GM18505 (cell line): ENCODE measurements at regions not wholly inside any gene's neighbourhood (a gene's known extent, or its start where the extent isn't known, plus 50 kb on each side); places are given as distances from the start of the nearest gene placed in this dataset.

Experiments
- ATAC-seq: cut with Tn5 transposase; IDR thresholded peaks from one replicate; pipeline ENCODE4 v1.9.1; 2021; ENCODE audit not compliant: unreplicated experiment
- POLR2A ChIP-seq: IDR thresholded peaks from 4 replicates; pipeline ENCODE4 v1.6.1; 2011; ENCODE audit warnings: borderline replicate concordance; ENCODE audit not compliant: insufficient read depth, insufficient read length; ENCODE audit errors: extremely low read depth

DNA sequence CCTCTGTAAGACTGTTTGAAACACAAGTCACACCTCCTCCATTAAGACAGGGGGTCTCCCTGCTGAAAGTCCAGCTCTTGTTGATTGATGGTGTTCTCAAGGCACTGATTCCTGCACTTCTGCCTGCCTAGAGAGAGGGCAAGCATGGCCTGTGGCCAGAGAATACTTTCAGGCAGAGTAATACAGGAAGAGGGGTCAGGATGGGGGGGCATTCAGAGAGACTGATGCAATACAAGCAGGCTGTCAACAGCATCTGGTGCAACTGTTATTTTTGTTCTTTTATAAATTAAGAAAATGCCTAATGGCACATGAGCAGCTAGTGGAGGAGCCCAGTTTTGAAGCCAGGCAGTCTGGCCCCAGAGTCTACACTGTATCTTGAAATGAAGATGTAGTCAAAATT, 302.2 kb downstream of the DIRAS2 start:
- no peak for ATAC-seq
- no peak for TF ChIP-seq POLR2A

DNA sequence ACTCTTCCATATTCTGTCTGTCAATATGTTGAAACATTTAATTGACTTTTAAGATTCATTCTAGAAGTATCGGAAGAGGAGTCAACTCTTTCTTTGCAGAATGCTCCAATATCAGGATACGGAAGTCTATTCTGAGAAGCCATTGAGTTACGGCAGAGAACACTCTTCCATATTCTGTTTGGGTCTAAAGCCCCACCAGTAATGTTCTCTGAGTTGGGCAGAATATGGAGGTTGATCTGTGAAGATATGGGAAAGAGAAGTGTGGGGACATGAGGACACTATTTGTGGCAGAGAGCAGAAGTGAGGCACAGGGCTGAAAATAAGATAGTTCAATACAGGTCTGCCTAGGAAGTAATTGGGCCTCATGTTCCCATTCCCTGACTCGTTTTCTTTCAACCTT, 300.0 kb downstream of the DIRAS2 start:
- no peak for TF ChIP-seq POLR2A
- ATAC-seq = no peak

DNA sequence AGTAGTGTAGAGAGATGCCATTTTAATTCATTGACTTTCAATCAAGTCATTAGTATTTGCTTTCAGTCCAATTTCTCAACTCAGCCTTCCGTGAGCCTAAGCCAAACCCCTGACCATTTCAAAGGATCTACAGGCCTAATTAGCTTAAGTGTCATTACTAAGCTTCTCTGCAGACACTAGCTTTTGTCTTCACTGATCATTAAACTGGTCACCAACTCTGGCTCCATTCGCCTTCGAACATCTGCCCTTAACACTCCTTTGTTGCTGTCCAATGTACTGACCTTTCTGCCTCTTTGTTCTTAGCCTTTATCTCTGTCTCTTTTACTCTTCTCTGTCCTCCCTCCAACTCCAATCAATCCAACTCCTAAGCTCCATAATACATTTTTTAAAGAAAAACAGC, 299.3 kb downstream of the DIRAS2 start:
- no peak for TF ChIP-seq POLR2A

DNA sequence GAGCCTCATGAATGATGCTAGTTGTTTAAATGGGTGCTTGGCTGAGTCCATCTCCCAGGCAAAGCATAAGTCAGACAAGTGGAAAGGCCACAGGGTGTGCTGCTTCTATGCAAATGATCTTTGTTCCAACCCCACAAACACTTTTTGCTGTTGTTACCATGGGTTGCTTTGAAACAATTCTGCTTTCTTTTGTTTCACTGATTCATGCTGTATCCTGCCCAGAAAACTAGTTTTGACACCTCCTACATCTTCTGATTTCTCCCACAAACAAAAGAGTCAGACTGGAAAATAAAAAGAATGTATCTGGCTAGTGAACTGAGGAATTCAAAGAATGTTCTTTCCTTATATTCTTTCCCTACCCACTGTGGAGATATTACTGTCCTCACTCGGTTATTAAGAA, 298.6 kb downstream of the DIRAS2 start:
- ATAC-seq = no peak
- no peak for TF ChIP-seq POLR2A

More for the DNA sequence above, 299.3 kb downstream of the DIRAS2 start:
- no peak for ATAC-seq

DNA sequence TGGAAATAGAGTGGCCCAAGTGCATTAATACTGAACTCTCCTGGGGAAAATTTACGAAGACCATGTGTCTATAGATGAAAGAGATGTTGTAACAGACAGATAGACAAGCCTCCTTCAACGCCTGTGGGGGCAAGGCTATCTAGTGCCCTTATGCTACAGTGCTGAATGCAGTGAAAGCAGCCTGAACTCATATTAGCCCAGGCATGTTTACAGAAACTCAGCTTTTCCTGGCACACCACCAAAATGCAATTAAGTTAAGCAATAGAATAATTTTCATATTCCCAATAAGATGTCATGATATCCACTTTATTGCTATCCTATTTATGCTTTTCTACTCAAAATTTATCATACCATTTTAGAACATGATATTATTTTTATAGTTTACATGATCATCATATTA, 277.0 kb downstream of the DIRAS2 start:
- no peak for ATAC-seq
- no peak for TF ChIP-seq POLR2A

DNA sequence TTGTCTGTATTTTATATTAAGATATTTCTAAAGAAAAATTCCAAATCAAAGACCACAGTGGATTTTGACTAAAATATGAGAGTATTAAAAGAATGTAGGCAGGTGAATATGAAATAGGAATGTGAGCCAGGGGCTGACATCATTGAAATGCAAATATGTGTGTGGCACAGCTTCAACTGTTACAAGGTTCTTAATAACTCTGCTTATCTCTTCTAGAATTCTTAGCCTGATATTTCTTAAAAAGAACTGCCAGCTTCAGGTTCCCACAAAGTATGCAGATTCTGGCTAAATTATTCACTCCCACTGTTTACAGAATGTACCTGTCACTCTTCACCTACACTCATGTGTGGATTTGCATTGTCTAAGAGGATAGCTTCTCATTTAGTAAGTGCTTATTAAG, 274.4 kb downstream of the DIRAS2 start:
- ATAC-seq = no peak
- TF ChIP-seq POLR2A = no peak

DNA sequence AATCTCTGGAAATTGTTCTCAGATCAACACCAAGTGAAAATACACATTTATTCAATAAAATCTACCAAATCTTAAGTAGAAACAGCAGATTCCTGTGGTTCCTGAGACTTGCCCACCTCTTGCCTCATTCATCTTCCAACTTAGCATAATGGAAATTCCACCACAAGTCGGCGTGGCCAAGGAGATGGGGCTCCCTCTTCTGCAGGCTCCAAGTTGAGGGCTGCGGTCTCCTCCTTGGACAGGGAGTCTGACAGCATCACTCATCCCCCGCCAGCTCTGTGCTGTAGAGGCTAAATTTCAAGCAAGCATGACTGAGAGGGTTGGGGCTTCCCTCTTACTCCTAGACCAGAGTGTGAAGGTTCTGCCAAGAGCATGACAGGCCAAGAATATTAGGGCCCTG, 273.7 kb downstream of the DIRAS2 start:
- ATAC-seq = no peak
- no peak for TF ChIP-seq POLR2A

DNA sequence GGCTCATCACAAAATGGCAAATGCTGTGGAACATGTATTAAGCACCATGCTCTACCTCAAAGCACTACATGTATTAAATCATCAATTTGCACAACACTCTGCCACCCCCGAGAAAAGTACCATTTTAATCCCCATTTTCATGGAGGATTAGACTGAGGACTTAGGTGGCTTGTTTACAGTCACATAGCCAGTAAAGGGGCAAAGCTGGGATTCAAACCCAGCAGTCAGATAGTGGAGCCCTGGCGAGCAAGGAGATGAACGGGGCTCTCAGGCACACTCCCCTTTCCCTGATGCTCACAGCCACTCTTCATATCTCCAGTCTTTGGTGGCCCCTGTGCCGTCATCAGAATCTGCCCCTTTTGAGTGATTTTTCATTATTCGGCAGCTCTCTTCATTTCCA, 262.9 kb downstream of the DIRAS2 start:
- no peak for ATAC-seq
- TF ChIP-seq POLR2A = no peak

DNA sequence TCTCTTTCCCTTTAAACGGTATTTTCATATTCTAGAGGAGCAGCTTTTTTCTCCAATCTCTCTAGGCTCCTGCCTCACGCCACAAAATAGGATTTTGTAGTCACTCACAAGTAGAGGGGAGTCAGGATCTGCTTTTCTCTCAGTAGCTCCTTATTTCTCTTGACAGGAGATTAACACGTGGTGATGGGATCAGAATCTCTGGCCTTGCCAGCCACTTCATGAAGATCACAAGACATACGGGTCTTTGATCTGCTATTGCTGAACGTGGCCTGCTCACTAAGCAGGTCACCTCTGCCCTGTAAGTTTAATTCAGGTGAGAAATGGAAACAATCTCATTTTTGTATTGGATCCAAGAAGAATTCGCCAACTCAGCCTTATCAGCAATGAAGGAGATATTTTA, 257.5 kb downstream of the DIRAS2 start:
- no peak for TF ChIP-seq POLR2A
- no peak for ATAC-seq

DNA sequence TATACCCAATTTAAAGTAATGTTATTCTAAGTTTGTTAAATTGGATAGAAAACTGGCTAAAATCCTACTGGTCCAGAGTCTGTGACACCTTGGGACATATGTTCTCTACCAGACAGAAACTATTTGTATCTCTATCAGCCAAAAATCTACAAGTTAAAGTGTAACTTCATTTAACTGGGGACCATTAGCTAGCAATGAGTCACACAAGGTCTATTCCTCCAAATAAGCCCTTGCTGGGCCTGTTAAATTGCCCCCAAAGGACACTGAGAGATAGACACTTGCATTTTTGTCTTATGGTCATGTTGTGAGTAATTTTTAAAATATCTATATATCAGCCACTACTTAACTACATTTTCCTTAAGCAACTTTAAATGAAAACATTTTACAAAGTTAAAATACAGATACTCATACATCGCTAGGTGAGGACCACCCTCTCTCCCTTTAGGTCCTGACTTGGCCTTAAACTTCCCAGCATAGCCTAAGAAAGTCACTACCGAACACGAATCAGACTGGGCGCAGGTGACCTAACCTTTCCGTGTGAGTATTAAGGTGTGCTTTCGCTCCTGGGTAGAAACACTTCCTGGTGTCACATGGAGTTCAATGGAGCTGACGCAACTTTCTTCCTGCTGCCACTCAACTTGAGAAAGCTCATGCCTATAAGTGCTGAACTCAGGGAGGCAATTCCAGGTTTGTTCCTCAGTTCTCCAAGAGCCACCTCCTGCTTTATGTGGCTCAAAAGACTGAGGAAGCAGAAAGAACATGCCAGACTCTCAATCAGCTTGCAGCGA, 249.1 kb downstream of the DIRAS2 start:
- TF ChIP-seq POLR2A = no peak
- no peak for ATAC-seq

DNA sequence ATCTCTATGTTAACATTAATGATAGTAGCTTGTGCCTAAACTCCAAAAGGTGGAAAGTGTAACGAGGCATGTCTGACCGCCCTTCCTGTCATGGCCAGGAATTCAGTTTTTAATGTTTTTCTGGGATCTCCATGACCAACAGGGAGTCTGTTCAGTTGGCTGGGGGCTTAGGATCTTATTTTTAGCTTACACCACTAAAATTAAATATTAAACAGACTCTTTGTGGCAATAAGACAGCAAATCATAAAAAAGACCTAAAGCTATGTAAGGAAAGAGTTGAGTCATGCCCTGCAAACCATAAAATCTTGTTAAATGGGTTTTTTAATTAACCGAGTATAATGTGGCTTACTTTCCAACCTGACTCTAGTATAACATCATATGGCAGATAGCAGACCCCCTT, 247.8 kb downstream of the DIRAS2 start:
- no peak for TF ChIP-seq POLR2A
- ATAC-seq = no peak

DNA sequence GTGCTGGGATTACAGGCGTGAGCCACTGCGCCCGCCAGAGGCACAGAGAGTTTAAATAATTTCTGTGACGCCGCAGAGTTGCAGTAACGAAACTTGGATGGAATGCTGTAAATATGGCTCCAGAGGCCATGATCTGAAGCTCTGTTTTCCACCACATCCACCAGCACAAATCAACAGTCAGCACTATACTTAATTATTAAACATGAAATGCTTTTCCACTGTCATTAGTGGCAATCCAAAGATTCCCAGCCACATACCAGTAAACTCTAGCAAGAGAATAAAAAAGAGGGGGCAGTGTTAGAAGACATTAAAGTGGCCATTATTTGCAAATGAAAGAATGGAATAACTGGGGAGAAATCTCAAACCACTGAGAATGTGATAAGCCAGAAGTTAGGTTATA, 242.5 kb downstream of the DIRAS2 start:
- no peak for ATAC-seq
- no peak for TF ChIP-seq POLR2A

DNA sequence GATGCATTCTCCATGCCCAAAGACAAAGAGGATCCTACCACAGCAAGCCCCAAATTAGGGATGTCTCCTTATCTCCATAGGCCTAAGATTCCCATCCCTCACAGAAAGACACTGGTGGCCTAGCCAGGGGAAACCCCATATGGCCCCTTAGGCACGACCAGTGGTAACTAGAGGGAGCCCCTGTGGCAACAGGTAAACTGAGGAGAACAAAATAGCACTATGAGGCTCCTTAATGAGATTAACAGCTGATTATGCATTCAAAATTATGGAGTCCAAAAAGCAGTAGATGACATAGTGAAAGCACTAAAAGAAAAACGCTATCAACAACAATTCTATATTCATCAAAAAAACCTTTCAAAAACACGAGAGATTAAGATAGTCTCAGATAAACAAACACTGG, 234.0 kb downstream of the DIRAS2 start:
- ATAC-seq = no peak
- TF ChIP-seq POLR2A = no peak

DNA sequence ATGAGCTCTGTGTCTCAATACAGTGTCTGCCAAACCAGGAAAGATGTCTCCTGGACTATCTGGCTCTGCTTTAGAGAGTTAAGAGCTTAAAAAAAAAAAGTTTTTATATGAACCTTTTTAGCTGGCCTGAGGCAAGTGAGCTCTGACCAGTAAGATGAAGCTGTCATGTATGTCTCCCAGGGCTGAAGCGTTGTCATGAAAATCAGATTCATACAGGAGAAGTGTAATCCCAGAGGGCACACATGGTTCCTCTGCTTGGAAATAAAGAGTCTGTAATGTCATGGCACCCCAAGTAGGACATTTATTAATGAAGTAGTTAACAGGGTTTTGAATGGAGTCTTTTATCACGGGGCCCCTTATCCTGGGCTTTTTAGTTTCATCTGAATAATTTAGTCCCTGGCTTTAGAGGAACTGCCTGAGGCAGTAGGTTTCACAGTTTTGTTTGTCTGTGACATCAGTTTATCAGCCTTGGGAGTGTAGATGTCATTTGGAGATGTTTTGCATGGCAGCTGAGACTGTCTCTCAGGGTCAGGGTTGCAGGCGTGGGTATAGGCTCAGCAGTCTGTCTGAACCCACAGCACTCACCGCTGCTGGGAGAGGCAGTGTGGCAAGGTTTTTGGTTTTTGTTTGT, 223.3 kb downstream of the DIRAS2 start:
- no peak for ATAC-seq
- no peak for TF ChIP-seq POLR2A
